ENCODE measurements at regions not wholly inside any gene's neighbourhood (a gene's known extent, or its start where the extent isn't known, plus 50 kb on each side); places are given as distances from the start of the nearest gene placed in this dataset.

- no peak for TF ChIP-seq CTCF (IDR thresholded peaks at IDR 0.05)
- no peak for TF ChIP-seq POLR2A (IDR thresholded peaks at IDR 0.05)
- TF ChIP-seq POLR2AphosphoS5 (IDR thresholded peaks at IDR 0.05), result no peak
Measured at GRCh38 chr7:142511374-142511773, 237.9 kb upstream of the PRSS1 start.

Measured in upper lobe of left lung (tissue), 4 donors.